Bronchial epithelial cell (primary cell): ENCODE measurements at regions not wholly inside any gene's neighbourhood (a gene's known extent, or its start where the extent isn't known, plus 50 kb on each side); places are given as distances from the start of the nearest gene placed in this dataset.

ENCODE experiments used
- DNase-seq: peaks from one replicate; pipeline ENCODE4 v3.0.0-alpha.2; 2010; ENCODE audit warnings: low read depth
- FAIRE-seq: peaks from 2 replicates; lab custom pipeline; 2011; peaks lifted over from hg19 to GRCh38; lab: Jason Lieb, UNC
- H3K27me3 ChIP-seq: 2 replicates; pipeline ENCODE4 v1.5.1; 2011; ENCODE audit warnings: low read length; ENCODE audit not compliant: control insufficient read depth, insufficient read depth
- H3K36me3 ChIP-seq: 2 replicates; pipeline ENCODE4 v1.5.1; 2011; ENCODE audit warnings: low read length; ENCODE audit not compliant: control insufficient read depth, insufficient read depth
- H3K4me3 ChIP-seq: 2 replicates; pipeline ENCODE4 v1.5.1; 2011; ENCODE audit warnings: mild to moderate bottlenecking, low read depth, low read length, control low read depth
- CTCF ChIP-seq: IDR thresholded peaks from 2 replicates; pipeline ENCODE4 v1.5.1; 2011; ENCODE audit warnings: mild to moderate bottlenecking, moderate library complexity, low read length, control low read depth, inconsistent platforms; ENCODE audit not compliant: insufficient read depth, severe bottlenecking

DNA sequence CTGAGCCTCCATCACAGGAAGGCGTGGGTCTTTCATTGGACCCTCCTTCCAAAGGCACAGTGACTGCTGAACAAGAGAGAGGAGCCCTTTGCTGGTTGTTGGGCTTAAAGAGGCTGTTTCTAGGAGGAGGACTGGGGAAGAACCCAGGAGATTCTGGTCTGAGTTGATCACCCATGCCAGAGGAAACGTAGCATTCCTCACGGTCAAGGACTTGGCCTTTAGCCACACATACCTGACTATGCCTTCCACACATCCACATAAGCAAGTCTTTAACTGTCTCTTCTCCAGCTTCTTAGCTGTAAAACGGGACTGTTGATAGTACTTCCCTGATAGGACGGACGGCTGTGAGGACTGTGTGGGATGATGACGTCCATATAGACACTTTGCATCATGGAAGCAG lies 149.8 kb upstream of the IRX3 start:
- FAIRE-seq: no peak
- Histone ChIP-seq H3K36me3 (no peaks in the 10 kb centered on the region), H3K27me3 (no peaks in the 10 kb centered on the region), H3K4me3 (no peak overlapping the region)
- no peak for TF ChIP-seq CTCF
- no peak for DNase-seq

GRCh38 chr16:54434859-54435258 lies 148.3 kb upstream of the IRX3 start:
- Histone ChIP-seq H3K4me3 (no peak overlapping the region), H3K27me3 (no peaks in the 10 kb centered on the region), H3K36me3 (no peaks in the 10 kb centered on the region)
- DNase-seq (no peak), FAIRE-seq (no peak)
- no peak for TF ChIP-seq CTCF

- DNase-seq: no peak
- no peak for TF ChIP-seq CTCF
- no peak for FAIRE-seq
- H3K4me3 ChIP-seq: no peak overlapping the region
- H3K36me3 ChIP-seq: no peaks in the 10 kb centered on the region
- no peaks in the 10 kb centered on the region for H3K27me3 ChIP-seq
These were observed 146.3 kb upstream of the IRX3 start for GRCh38 chr16:54432897-54433229.

GRCh38 chr16:54431997-54432896 lies 145.7 kb upstream of the IRX3 start:
- Histone ChIP-seq H3K27me3 (no peaks in the 10 kb centered on the region), H3K36me3 (no peaks in the 10 kb centered on the region), H3K4me3 (no peak overlapping the region)
- DNase-seq (no peak), FAIRE-seq (no peak)
- TF ChIP-seq CTCF: no peak

- Histone ChIP-seq H3K36me3 (no peaks in the 10 kb centered on the region), H3K4me3 (no peak overlapping the region), H3K27me3 (no peaks in the 10 kb centered on the region)
- DNase-seq (peak; percentile 12), FAIRE-seq (no peak)
- no peak for TF ChIP-seq CTCF
These were observed 144.7 kb upstream of the IRX3 start for GRCh38 chr16:54431041-54431996.
